MM.1S (cell line): ENCODE measurements at regions not wholly inside any gene's neighbourhood (a gene's known extent, or its start where the extent isn't known, plus 50 kb on each side); places are given as distances from the start of the nearest gene placed in this dataset.

Experiments
- DNase-seq: peaks from one replicate; pipeline ENCODE4 v3.0.0-alpha.2; 2015
- H2AFZ ChIP-seq: fragments of 300-600 bp; sonication (generic); 2 replicates; pipeline ENCODE4 v1.6.0; 2016; ENCODE audit warnings: antibody characterized with exemption, low read length
- H3F3A ChIP-seq: fragments of 300-600 bp; sonication (generic); 2 replicates; pipeline ENCODE4 v1.6.1; 2016; ENCODE audit warnings: mild to moderate bottlenecking, antibody characterized with exemption, low read length, moderate library complexity, mixed read lengths; ENCODE audit not compliant: insufficient read depth
- H3K27ac ChIP-seq: fragments of 300-600 bp; sonication (generic); 2 replicates; pipeline ENCODE4 v1.5.1; 2016; ENCODE audit warnings: mild to moderate bottlenecking, low read length
- H3K27me3 ChIP-seq: fragments of 300-600 bp; sonication (generic); replicated peaks from 2 replicates; pipeline ENCODE4 v1.6.0; 2016; ENCODE audit warnings: low read length; ENCODE audit not compliant: insufficient read depth
- H3K36me3 ChIP-seq: fragments of 300-600 bp; sonication (generic); replicated peaks from 2 replicates; pipeline ENCODE4 v1.6.1; 2016; ENCODE audit warnings: mild to moderate bottlenecking, low read length, mixed read lengths; ENCODE audit not compliant: insufficient read depth
- H3K4me1 ChIP-seq: fragments of 300-600 bp; sonication (generic); 2 replicates; pipeline ENCODE4 v1.6.1; 2016; ENCODE audit warnings: low read length, mixed read lengths
- H3K4me2 ChIP-seq: fragments of 300-600 bp; sonication (generic); 2 replicates; pipeline ENCODE4 v1.6.0; 2016; ENCODE audit warnings: low read depth, low read length
- H3K4me3 ChIP-seq: fragments of 300-600 bp; sonication (generic); 2 replicates; pipeline ENCODE4 v1.5.1; 2016; ENCODE audit warnings: low read length, mixed read lengths
- H3K79me2 ChIP-seq: fragments of 300-600 bp; sonication (generic); 2 replicates; pipeline ENCODE4 v1.6.1; 2016; ENCODE audit warnings: mixed run types, low read length, mixed read lengths
- H3K9ac ChIP-seq: fragments of 300-600 bp; sonication (generic); 2 replicates; pipeline ENCODE4 v1.6.1; 2016; ENCODE audit warnings: low read length, mixed read lengths
- H3K9me2 ChIP-seq: fragments of 300-600 bp; sonication (generic); replicated peaks from 2 replicates; pipeline ENCODE4 v1.6.1; 2016; ENCODE audit warnings: mild to moderate bottlenecking, low read length, mixed read lengths; ENCODE audit not compliant: insufficient read depth
- H3K9me3 ChIP-seq: fragments of 300-600 bp; sonication (generic); replicated peaks from 2 replicates; pipeline ENCODE4 v1.6.1; 2016; ENCODE audit warnings: mild to moderate bottlenecking, low read length, mixed read lengths; ENCODE audit not compliant: insufficient read depth
- H4K20me1 ChIP-seq: fragments of 300-600 bp; sonication (generic); 2 replicates; pipeline ENCODE4 v1.6.1; 2016; ENCODE audit warnings: mild to moderate bottlenecking, low read length, moderate library complexity, mixed read lengths; ENCODE audit not compliant: insufficient read depth
- CTCF ChIP-seq: fragments of 300-600 bp; sonication (generic); IDR thresholded peaks from 2 replicates; pipeline ENCODE4 v1.5.1; 2016; ENCODE audit warnings: antibody characterized with exemption, low read length, mixed read lengths
- EZH2 ChIP-seq: fragments of 300-600 bp; sonication (generic); optimal IDR thresholded peaks from 2 replicates; pipeline ENCODE3; 2017; ENCODE audit warnings: low read depth, mild to moderate bottlenecking, antibody characterized with exemption, low read length, mixed read lengths
- EZH2phosphoT487 ChIP-seq: fragments of 300-600 bp; sonication (generic); IDR thresholded peaks from 2 replicates; pipeline ENCODE4 v1.6.1; 2018; ENCODE audit warnings: antibody characterized with exemption, low read length

- no peak overlapping the region for H3K27ac ChIP-seq
- no peak overlapping the region for H2AFZ ChIP-seq
- no peaks in the 10 kb centered on the region for H3K9me3 ChIP-seq
- peaks cover 7% of the 10 kb centered on the region for H3F3A ChIP-seq
- H3K4me2 ChIP-seq, result no peak overlapping the region
- H3K79me2 ChIP-seq, result no peaks in the 10 kb centered on the region
- H3K36me3 ChIP-seq, result no peaks in the 10 kb centered on the region
- TF ChIP-seq EZH2 (no peak), CTCF (no peak), EZH2phosphoT487 (no peak)
- DNase-seq, result no peak
- H3K4me3 ChIP-seq, result no peak overlapping the region
- no peaks in the 10 kb centered on the region for H3K9me2 ChIP-seq
- no peaks in the 10 kb centered on the region for H3K27me3 ChIP-seq
- H3K9ac ChIP-seq, result no peak overlapping the region
- peaks cover 14% of the 10 kb centered on the region for H3K4me1 ChIP-seq
- no peaks in the 10 kb centered on the region for H4K20me1 ChIP-seq
Observed at GRCh38 chr1:68293609-68294366, 61.5 kb upstream of the WLS start.

GRCh38 chr1:68293122-68293521 lies 60.8 kb upstream of the WLS start:
- no peak overlapping the region for H3K4me2 ChIP-seq
- H3K9ac ChIP-seq, result no peak overlapping the region

GRCh38 chr1:68291688-68292384 lies 59.5 kb upstream of the WLS start:
- Histone ChIP-seq H3K4me1 (peaks cover 14% of the 10 kb centered on the region), H3K9me2 (no peaks in the 10 kb centered on the region), H3K27ac (peak overlapping the region; percentile 24; the same call in 1 of the 2 replicates), H2AFZ (0 out of 2 replicates have a peak overlapping the region, but pooled peaks have one; percentile 5), H3K79me2 (no peaks in the 10 kb centered on the region), H3K27me3 (no peaks in the 10 kb centered on the region), H3F3A (peaks cover 7% of the 10 kb centered on the region), H4K20me1 (no peaks in the 10 kb centered on the region), H3K9ac (no peak overlapping the region), H3K36me3 (no peaks in the 10 kb centered on the region), H3K4me3 (no peak overlapping the region), H3K4me2 (0 out of 2 replicates have a peak overlapping the region, but pooled peaks have one; percentile 9), H3K9me3 (no peaks in the 10 kb centered on the region)
- TF ChIP-seq CTCF (no peak), EZH2phosphoT487 (no peak), EZH2 (no peak)
- peak; percentile 79 for DNase-seq

More at GRCh38 chr1:68293122-68293521, 60.8 kb upstream of the WLS start:
- H3K36me3 ChIP-seq, result no peaks in the 10 kb centered on the region
- no peak overlapping the region for H2AFZ ChIP-seq
- no peaks in the 10 kb centered on the region for H4K20me1 ChIP-seq
- H3F3A ChIP-seq, result peaks cover 7% of the 10 kb centered on the region
- no peaks in the 10 kb centered on the region for H3K27me3 ChIP-seq
- no peaks in the 10 kb centered on the region for H3K9me3 ChIP-seq
- no peaks in the 10 kb centered on the region for H3K79me2 ChIP-seq
- no peak overlapping the region for H3K4me3 ChIP-seq
- DNase-seq, result no peak
- peaks cover 14% of the 10 kb centered on the region for H3K4me1 ChIP-seq
- no peak overlapping the region for H3K27ac ChIP-seq
- H3K9me2 ChIP-seq, result no peaks in the 10 kb centered on the region
- TF ChIP-seq CTCF (no peak), EZH2phosphoT487 (no peak), EZH2 (no peak)
